PC-3 (cell line): ENCODE measurements at regions not wholly inside any gene's neighbourhood (a gene's known extent, or its start where the extent isn't known, plus 50 kb on each side); places are given as distances from the start of the nearest gene placed in this dataset.

Experiments
- ATAC-seq: fragments of 200-7000 bp; cut with Tn5 transposase; 2 replicates; pipeline ENCODE4 v1.9.1; 2020; ENCODE audit warnings: mild to moderate bottlenecking, moderate library complexity
- BruUV-seq: library from RNA; stranded (reverse); fragments of 400-500 nt; replicated peaks from 2 replicates; lab custom pipeline; 2021; lab: Mats Ljungman, UMichigan
- CTCF ChIA-PET: fragments of 300-600 bp; sonication (Branson Sonifier 250); formaldehyde crosslinking; loops from one replicate; lab custom pipeline; 2022; ENCODE audit warnings: antibody characterized with exemption; lab: Charles Lee
- POLR2A ChIA-PET: fragments of 300-600 bp; sonication (Branson Sonifier 250); formaldehyde crosslinking; loops from one replicate; lab custom pipeline; 2022; ENCODE audit warnings: antibody characterized with exemption; ENCODE audit not compliant: unreplicated experiment; lab: Charles Lee
- DNase-seq: peaks from one replicate; pipeline ENCODE4 v3.0.0-alpha.2; 2015
- H2AFZ ChIP-seq: fragments of 300-600 bp; sonication (generic); 2 replicates; pipeline ENCODE4 v1.6.0; 2016; ENCODE audit warnings: antibody characterized with exemption, low read length
- H3F3A ChIP-seq: fragments of 300-600 bp; sonication (generic); one replicate; pipeline ENCODE4 v1.6.0; 2017; ENCODE audit warnings: antibody characterized with exemption, low read length, control low read depth, mild to moderate bottlenecking; ENCODE audit not compliant: unreplicated experiment
- H3K27ac ChIP-seq: fragments of 300-600 bp; sonication (generic); 2 replicates; pipeline ENCODE4 v1.5.1; 2016; ENCODE audit warnings: mild to moderate bottlenecking, low read length
- H3K27me3 ChIP-seq: fragments of 300-600 bp; sonication (generic); 2 replicates; pipeline ENCODE4 v1.6.1; 2016; ENCODE audit warnings: low read length, mixed read lengths
- H3K36me3 ChIP-seq: fragments of 300-600 bp; sonication (generic); 2 replicates; pipeline ENCODE4 v1.6.1; 2016; ENCODE audit warnings: low read depth, mixed run types, low read length, mixed read lengths
- H3K4me1 ChIP-seq: fragments of 300-600 bp; sonication (generic); 2 replicates; pipeline ENCODE4 v1.5.1; 2016; ENCODE audit warnings: low read length; ENCODE audit not compliant: insufficient read depth
- H3K4me2 ChIP-seq: fragments of 300-600 bp; sonication (generic); 2 replicates; pipeline ENCODE4 v1.6.0; 2016; ENCODE audit warnings: low read length
- H3K4me3 ChIP-seq: fragments of 300-600 bp; sonication (generic); 2 replicates; pipeline ENCODE4 v1.5.1; 2016; ENCODE audit warnings: mild to moderate bottlenecking, low read length, mixed read lengths
- H3K79me2 ChIP-seq: fragments of 300-600 bp; sonication (generic); 2 replicates; pipeline ENCODE4 v1.6.1; 2017; ENCODE audit warnings: low read length, mixed read lengths
- H3K9ac ChIP-seq: fragments of 300-600 bp; sonication (generic); 2 replicates; pipeline ENCODE4 v1.6.0; 2016; ENCODE audit warnings: mild to moderate bottlenecking, low read length
- H3K9me2 ChIP-seq: fragments of 300-600 bp; sonication (generic); replicated peaks from 2 replicates; pipeline ENCODE4 v1.6.1; 2016; ENCODE audit warnings: mixed run types, low read length, mixed read lengths
- H3K9me3 ChIP-seq: fragments of 300-600 bp; sonication (generic); 2 replicates; pipeline ENCODE4 v1.6.1; 2016; ENCODE audit warnings: low read length, mixed read lengths
- H4K20me1 ChIP-seq: fragments of 300-600 bp; sonication (generic); 2 replicates; pipeline ENCODE4 v1.6.1; 2016; ENCODE audit warnings: low read length, mixed read lengths
- CTCF ChIP-seq: fragments of 300-600 bp; sonication (generic); conservative IDR thresholded peaks from 2 replicates; pipeline ENCODE4 v1.5.1; 2017; ENCODE audit warnings: antibody characterized with exemption, low read depth, mild to moderate bottlenecking, low read length
- EZH2 ChIP-seq: fragments of 300-600 bp; sonication (generic); IDR thresholded peaks from one replicate; pipeline ENCODE4 v1.6.1; 2017; ENCODE audit warnings: antibody characterized with exemption, mild to moderate bottlenecking, low read length; ENCODE audit not compliant: unreplicated experiment
- EZH2phosphoT487 ChIP-seq: fragments of 300-600 bp; sonication (generic); IDR thresholded peaks from 2 replicates; pipeline ENCODE4 v1.6.1; 2018; ENCODE audit warnings: mild to moderate bottlenecking, antibody characterized with exemption, low read length, borderline replicate concordance
- intact Hi-C: fragments of 100-400 bp; cut with micrococcal nuclease; formaldehyde crosslinking; loops from 2 replicates; pipeline ENCODE4 v1.9.0; 2023

- Histone ChIP-seq H3K9me2 (no peaks in the 10 kb centered on the region), H3K79me2 (no peaks in the 10 kb centered on the region), H3K4me2 (no peak overlapping the region), H3K27me3 (no peaks in the 10 kb centered on the region), H3K27ac (no peak overlapping the region), H3K9ac (no peak overlapping the region), H3K9me3 (no peaks in the 10 kb centered on the region), H2AFZ (no peak overlapping the region), H3K36me3 (no peaks in the 10 kb centered on the region), H3K4me1 (no peaks in the 10 kb centered on the region), H3K4me3 (no peak overlapping the region), H3F3A (no peaks in the 10 kb centered on the region), H4K20me1 (no peaks in the 10 kb centered on the region)
- ChIA-PET POLR2A (no interaction called here), CTCF (no interaction called here)
- intact Hi-C loops = no loop called here
- no peak for ATAC-seq
- DNase-seq = no peak
- BruUV-seq = no TSS peak
- TF ChIP-seq EZH2phosphoT487 (no peak), EZH2 (no peak), CTCF (no peak)
Measured at GRCh38 chr3:65048151-65048550, 360.4 kb upstream of the ADAMTS9 start.

GRCh38 chr3:65045138-65045537 lies 357.3 kb upstream of the ADAMTS9 start:
- no peaks in the 10 kb centered on the region for H3K36me3 ChIP-seq
- ATAC-seq (no peak), DNase-seq (no peak)
- POLR2A ChIA-PET = no interaction called here
- no peak overlapping the region for H3K27ac ChIP-seq
- H3K4me3 ChIP-seq = no peak overlapping the region
- no peaks in the 10 kb centered on the region for H3K9me3 ChIP-seq
- CTCF ChIA-PET = no interaction called here
- H2AFZ ChIP-seq = no peak overlapping the region
- H3K27me3 ChIP-seq = no peaks in the 10 kb centered on the region
- H3K9me2 ChIP-seq = no peaks in the 10 kb centered on the region
- no TSS peak for BruUV-seq
- H3K4me2 ChIP-seq = no peak overlapping the region
- H4K20me1 ChIP-seq = no peaks in the 10 kb centered on the region
- H3F3A ChIP-seq = no peaks in the 10 kb centered on the region
- TF ChIP-seq CTCF (no peak), EZH2phosphoT487 (no peak), EZH2 (no peak)
- no peaks in the 10 kb centered on the region for H3K4me1 ChIP-seq
- H3K9ac ChIP-seq = no peak overlapping the region
- H3K79me2 ChIP-seq = no peaks in the 10 kb centered on the region
- intact Hi-C loops = no loop called here

- Histone ChIP-seq H3F3A (no peaks in the 10 kb centered on the region), H3K4me1 (no peaks in the 10 kb centered on the region), H3K79me2 (no peaks in the 10 kb centered on the region), H3K9me3 (no peaks in the 10 kb centered on the region), H3K27ac (no peak overlapping the region), H3K36me3 (no peaks in the 10 kb centered on the region), H3K9ac (no peak overlapping the region), H3K4me2 (no peak overlapping the region), H3K9me2 (no peaks in the 10 kb centered on the region), H4K20me1 (no peaks in the 10 kb centered on the region), H3K4me3 (no peak overlapping the region), H2AFZ (no peak overlapping the region), H3K27me3 (no peaks in the 10 kb centered on the region)
- DNase-seq (no peak), ATAC-seq (no peak)
- BruUV-seq = no TSS peak
- no peak for TF ChIP-seq CTCF
- no peak for TF ChIP-seq EZH2
- no peak for TF ChIP-seq EZH2phosphoT487
- intact Hi-C loops = no loop called here
- CTCF ChIA-PET = no interaction called here
- POLR2A ChIA-PET = no interaction called here
Measured at GRCh38 chr3:65044401-65044800, 356.6 kb upstream of the ADAMTS9 start.
